NB4 (cell line): ENCODE measurements at regions not wholly inside any gene's neighbourhood (a gene's known extent, or its start where the extent isn't known, plus 50 kb on each side); places are given as distances from the start of the nearest gene placed in this dataset.

Experiments used
- DNase-seq: peaks from one replicate; pipeline ENCODE4 v3.0.0; 2010; ENCODE audit warnings: low read depth
- H3K4me3 ChIP-seq: one replicate; pipeline ENCODE4 v1.5.1; 2011; ENCODE audit warnings: mild to moderate bottlenecking, low read depth, low read length, moderate library complexity
- CTCF ChIP-seq: IDR thresholded peaks from one replicate; pipeline ENCODE4 v1.5.1; 2012; ENCODE audit warnings: low read depth, low read length
- MYC ChIP-seq: IDR thresholded peaks from 2 replicates; pipeline ENCODE4 v1.6.1; 2011; ENCODE audit warnings: low read depth, low read length
- POLR2A ChIP-seq: IDR thresholded peaks from 2 replicates; pipeline ENCODE4 v1.6.1; 2011; ENCODE audit warnings: mild to moderate bottlenecking; ENCODE audit not compliant: insufficient read length; ENCODE audit errors: extremely low read depth
- TF ChIP-seq, protein P1 (sequence below): IDR thresholded peaks from 2 replicates; pipeline ENCODE4 v1.6.1; 2011; ENCODE audit warnings: low read depth, low read length

- DNase-seq, result no peak
- no peak overlapping the region for H3K4me3 ChIP-seq
- TF ChIP-seq POLR2A, result no peak
- no peak for TF ChIP-seq CTCF
- no peak for TF ChIP-seq MYC
- TF ChIP-seq, protein P1, sequence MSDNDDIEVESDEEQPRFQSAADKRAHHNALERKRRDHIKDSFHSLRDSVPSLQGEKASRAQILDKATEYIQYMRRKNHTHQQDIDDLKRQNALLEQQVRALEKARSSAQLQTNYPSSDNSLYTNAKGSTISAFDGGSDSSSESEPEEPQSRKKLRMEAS, result no peak
These were observed 72.3 kb upstream of the ITGA4 start for GRCh38 chr2:181384923-181385322.

GRCh38 chr2:181389524-181389923 lies 67.7 kb upstream of the ITGA4 start:
- TF ChIP-seq CTCF, result no peak
- no peak for TF ChIP-seq POLR2A
- TF ChIP-seq MYC, result no peak
- TF ChIP-seq, protein P1, result no peak
- no peak overlapping the region for H3K4me3 ChIP-seq
- no peak for DNase-seq

DNA sequence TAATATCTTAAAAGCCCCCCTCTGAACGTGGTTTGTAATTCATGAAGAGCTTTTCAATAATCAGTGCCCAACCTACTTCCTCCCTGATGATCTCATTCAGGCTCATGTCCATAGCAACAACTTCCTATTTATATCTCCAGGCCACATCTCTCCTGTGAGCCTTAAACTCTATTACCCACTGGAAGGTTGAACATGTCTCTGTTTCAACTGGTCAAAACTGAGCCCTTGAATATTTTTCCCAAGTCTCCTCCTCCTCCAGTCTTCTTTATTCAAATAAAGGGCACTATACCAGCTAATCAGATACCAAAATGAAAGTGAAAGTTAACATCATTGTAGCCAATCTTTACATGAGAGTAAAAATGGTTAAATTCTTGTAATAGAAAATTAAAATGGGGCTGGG lies 63.7 kb upstream of the ITGA4 start:
- H3K4me3 ChIP-seq, result peak overlapping the region; percentile 66
- TF ChIP-seq, protein P1, result no peak
- TF ChIP-seq POLR2A, result peak; percentile 27
- DNase-seq, result peak; percentile 85

GRCh38 chr2:181394741-181395437 lies 62.3 kb upstream of the ITGA4 start:
- peak overlapping the region; percentile 40 for H3K4me3 ChIP-seq
- peak; percentile 64 for DNase-seq
- TF ChIP-seq CTCF (no peak), MYC (no peak), POLR2A (peak; percentile 29)
- TF ChIP-seq, protein P1, result no peak

- H3K4me3 ChIP-seq, result no peak overlapping the region
- DNase-seq, result peak; percentile 78
These were observed 61.3 kb upstream of the ITGA4 start for GRCh38 chr2:181395851-181396250.

More at GRCh38 chr2:181395851-181396250, 61.3 kb upstream of the ITGA4 start:
- TF ChIP-seq, protein P1, result peak; percentile 53; the same call in 1 of the 2 replicates
- no peak for TF ChIP-seq MYC
- no peak for TF ChIP-seq POLR2A
- TF ChIP-seq CTCF, result no peak
